Suppressor macrophage treated with lipopolysaccharide for 1 hour (primary cell): ENCODE measurements at regions not wholly inside any gene's neighbourhood (a gene's known extent, or its start where the extent isn't known, plus 50 kb on each side); places are given as distances from the start of the nearest gene placed in this dataset.

ENCODE experiments used
- DNase-seq, 3 donors: peaks; one replicate each; pipeline ENCODE4 v3.0.0-alpha.2; 2020 to 2022

- DNase-seq, result peak; percentile 53 to 62 (median 53)
Observed at GRCh38 chr2:126831234-126832005, 67.3 kb upstream of the TEX51 start.

- no peak for DNase-seq
Observed at GRCh38 chr2:126832014-126832413, 66.7 kb upstream of the TEX51 start.

- no peak for DNase-seq
Observed at GRCh38 chr2:126832757-126833156, 65.9 kb upstream of the TEX51 start.

GRCh38 chr2:126834006-126834659 is 64.6 kb upstream of the TEX51 start:
- no peak for DNase-seq

DNA sequence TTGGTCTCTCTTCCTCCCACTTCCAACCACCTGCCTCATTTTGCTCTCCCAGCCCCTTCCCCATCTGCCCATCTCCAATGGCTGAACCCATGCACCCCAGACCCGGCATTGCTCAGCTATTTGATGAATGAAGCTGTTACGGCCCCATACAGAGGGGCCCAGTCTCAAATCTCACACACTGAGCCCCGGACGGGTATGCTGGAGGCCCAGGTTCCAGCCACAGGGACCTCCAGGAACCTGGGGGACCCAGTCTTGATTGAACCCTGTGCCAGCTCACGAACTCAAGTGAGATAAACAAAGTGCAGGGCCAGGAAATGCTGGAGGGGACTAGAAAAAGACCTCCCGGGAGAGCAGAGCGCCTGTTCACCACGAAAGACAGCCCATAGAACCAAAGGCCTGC is 63.4 kb upstream of the TEX51 start:
- no peak for DNase-seq

DNA sequence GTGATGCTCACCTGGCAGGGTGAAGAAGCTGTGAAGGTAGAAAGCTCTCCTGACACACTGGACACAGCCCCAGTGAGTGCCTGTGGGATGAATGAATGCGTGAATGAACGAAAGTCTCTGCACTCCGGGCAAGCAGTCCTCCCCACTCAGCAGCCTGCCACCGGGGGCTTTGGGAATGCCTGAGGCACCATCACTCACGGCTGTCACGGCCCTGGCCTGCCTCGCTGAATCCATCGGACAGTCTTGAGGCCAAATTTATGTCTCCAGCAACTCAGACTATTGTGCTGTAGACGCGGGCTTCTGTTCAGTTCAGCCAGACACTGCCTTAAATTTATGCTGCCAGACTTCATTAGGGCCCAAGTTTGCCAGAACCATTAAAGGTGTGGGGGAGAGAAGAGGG is 62.9 kb upstream of the TEX51 start:
- no peak for DNase-seq

- DNase-seq, result no peak
Observed at GRCh38 chr2:126836761-126837679, 61.7 kb upstream of the TEX51 start.

- DNase-seq, result no peak
Observed at GRCh38 chr2:126837966-126838715, 60.5 kb upstream of the TEX51 start.

- no peak for DNase-seq
Observed at GRCh38 chr2:126838716-126838985, 60.0 kb upstream of the TEX51 start.

DNA sequence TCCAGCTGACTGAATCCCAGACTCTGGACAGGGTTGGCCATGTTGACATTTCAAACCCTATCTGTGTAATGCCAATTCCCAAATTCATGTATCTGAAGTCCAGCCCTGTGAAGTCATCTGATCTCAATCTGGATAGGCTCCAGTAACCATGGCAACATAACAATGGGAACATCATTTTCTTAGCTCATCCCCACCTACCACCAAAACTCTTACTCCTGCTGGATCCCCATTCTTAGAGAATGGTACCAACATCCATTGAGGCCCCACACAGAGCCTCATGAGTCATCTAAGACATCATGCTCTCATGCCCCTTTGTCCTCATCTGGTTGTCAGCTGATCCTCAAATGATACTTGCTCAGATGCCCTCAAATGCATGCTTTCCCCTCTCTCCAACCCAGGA is 58.9 kb upstream of the TEX51 start:
- peak; percentile 27 to 53 (median 34) for DNase-seq

GRCh38 chr2:126843081-126843480 is 55.6 kb upstream of the TEX51 start:
- DNase-seq, result no peak

DNA sequence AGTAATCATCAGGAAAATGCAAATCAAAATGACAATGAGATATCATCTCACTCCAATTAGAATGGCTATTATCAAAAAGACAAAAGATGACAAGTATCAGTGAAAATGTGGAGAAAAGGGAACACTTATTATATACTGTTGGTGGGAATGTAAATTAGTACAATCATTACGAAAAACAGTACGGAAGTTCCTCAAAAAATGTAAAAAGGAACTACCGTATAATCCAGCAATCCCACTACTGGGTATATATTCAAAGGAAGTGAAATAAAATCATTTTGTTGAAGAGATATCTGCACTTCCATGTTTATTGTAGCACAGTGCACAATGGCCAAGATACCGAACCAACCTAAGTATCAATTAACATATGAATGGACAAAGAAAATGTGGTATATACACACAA is 52.4 kb upstream of the TEX51 start:
- peak; percentile 14 to 67 (median 66) for DNase-seq
